WTC11 (cell line): ENCODE measurements at regions not wholly inside any gene's neighbourhood (a gene's known extent, or its start where the extent isn't known, plus 50 kb on each side); places are given as distances from the start of the nearest gene placed in this dataset.

Experiments
- ATF2 ChIP-seq: sonication (generic); formaldehyde crosslinking; IDR thresholded peaks from 2 replicates; pipeline ENCODE4 v1.8.1; 2022; ENCODE audit warnings: low read depth, missing genetic modification reagents, borderline replicate concordance
- ESRRA ChIP-seq: sonication (generic); formaldehyde crosslinking; IDR thresholded peaks from 2 replicates; pipeline ENCODE4 v1.8.1; 2022; ENCODE audit warnings: mild to moderate bottlenecking, missing genetic modification reagents, borderline replicate concordance
- NR2C2 ChIP-seq: sonication (generic); formaldehyde crosslinking; IDR thresholded peaks from 2 replicates; pipeline ENCODE4 v1.8.0; 2022; ENCODE audit warnings: mild to moderate bottlenecking, missing genetic modification reagents
- SMAD4 ChIP-seq: sonication (generic); formaldehyde crosslinking; IDR thresholded peaks from 2 replicates; pipeline ENCODE4 v1.8.0; 2022; ENCODE audit warnings: mild to moderate bottlenecking, missing genetic modification reagents
- ZBTB43 ChIP-seq: sonication (generic); formaldehyde crosslinking; IDR thresholded peaks from 2 replicates; pipeline ENCODE4 v1.8.1; 2023; ENCODE audit warnings: mild to moderate bottlenecking, missing genetic modification reagents
- ZNF425 ChIP-seq: fragments of 250-450 bp; sonication (Bioruptor Pico); conservative IDR thresholded peaks from 2 replicates; pipeline ENCODE4 v1.9.0; 2021; ENCODE audit warnings: mild to moderate bottlenecking
- ZSCAN18 ChIP-seq: fragments of 250-450 bp; sonication (Bioruptor Pico); IDR thresholded peaks from 2 replicates; pipeline ENCODE4 v2.1.2; 2022; ENCODE audit warnings: mild to moderate bottlenecking, moderate library complexity
- TF ChIP-seq, protein P1 (sequence below): fragments of 200-600 bp; IDR thresholded peaks from 2 replicates; pipeline ENCODE4 v1.8.0; 2022; ENCODE audit warnings: antibody characterized with exemption
- TF ChIP-seq, protein P2 (sequence below): sonication (generic); formaldehyde crosslinking; IDR thresholded peaks from 2 replicates; pipeline ENCODE4 v1.8.1; 2022; ENCODE audit warnings: low read depth, mild to moderate bottlenecking, moderate library complexity, missing genetic modification reagents, borderline replicate concordance
- TF ChIP-seq, protein P3 (sequence below): sonication (generic); formaldehyde crosslinking; IDR thresholded peaks from 2 replicates; pipeline ENCODE4 v1.8.0; 2022; ENCODE audit warnings: missing genetic modification reagents

GRCh38 chr1:29679316-29679715 lies 443.0 kb downstream of the PTPRU start:
- TF ChIP-seq, protein P1, sequence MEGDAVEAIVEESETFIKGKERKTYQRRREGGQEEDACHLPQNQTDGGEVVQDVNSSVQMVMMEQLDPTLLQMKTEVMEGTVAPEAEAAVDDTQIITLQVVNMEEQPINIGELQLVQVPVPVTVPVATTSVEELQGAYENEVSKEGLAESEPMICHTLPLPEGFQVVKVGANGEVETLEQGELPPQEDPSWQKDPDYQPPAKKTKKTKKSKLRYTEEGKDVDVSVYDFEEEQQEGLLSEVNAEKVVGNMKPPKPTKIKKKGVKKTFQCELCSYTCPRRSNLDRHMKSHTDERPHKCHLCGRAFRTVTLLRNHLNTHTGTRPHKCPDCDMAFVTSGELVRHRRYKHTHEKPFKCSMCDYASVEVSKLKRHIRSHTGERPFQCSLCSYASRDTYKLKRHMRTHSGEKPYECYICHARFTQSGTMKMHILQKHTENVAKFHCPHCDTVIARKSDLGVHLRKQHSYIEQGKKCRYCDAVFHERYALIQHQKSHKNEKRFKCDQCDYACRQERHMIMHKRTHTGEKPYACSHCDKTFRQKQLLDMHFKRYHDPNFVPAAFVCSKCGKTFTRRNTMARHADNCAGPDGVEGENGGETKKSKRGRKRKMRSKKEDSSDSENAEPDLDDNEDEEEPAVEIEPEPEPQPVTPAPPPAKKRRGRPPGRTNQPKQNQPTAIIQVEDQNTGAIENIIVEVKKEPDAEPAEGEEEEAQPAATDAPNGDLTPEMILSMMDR = no peak
- TF ChIP-seq, protein P2, sequence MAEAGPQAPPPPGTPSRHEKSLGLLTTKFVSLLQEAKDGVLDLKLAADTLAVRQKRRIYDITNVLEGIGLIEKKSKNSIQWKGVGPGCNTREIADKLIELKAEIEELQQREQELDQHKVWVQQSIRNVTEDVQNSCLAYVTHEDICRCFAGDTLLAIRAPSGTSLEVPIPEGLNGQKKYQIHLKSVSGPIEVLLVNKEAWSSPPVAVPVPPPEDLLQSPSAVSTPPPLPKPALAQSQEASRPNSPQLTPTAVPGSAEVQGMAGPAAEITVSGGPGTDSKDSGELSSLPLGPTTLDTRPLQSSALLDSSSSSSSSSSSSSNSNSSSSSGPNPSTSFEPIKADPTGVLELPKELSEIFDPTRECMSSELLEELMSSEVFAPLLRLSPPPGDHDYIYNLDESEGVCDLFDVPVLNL = no peak
- TF ChIP-seq ZSCAN18 (CRISPR knock-in tag) = no peak
- TF ChIP-seq SMAD4 (CRISPR knock-in tag) = no peak
- TF ChIP-seq, protein P3, sequence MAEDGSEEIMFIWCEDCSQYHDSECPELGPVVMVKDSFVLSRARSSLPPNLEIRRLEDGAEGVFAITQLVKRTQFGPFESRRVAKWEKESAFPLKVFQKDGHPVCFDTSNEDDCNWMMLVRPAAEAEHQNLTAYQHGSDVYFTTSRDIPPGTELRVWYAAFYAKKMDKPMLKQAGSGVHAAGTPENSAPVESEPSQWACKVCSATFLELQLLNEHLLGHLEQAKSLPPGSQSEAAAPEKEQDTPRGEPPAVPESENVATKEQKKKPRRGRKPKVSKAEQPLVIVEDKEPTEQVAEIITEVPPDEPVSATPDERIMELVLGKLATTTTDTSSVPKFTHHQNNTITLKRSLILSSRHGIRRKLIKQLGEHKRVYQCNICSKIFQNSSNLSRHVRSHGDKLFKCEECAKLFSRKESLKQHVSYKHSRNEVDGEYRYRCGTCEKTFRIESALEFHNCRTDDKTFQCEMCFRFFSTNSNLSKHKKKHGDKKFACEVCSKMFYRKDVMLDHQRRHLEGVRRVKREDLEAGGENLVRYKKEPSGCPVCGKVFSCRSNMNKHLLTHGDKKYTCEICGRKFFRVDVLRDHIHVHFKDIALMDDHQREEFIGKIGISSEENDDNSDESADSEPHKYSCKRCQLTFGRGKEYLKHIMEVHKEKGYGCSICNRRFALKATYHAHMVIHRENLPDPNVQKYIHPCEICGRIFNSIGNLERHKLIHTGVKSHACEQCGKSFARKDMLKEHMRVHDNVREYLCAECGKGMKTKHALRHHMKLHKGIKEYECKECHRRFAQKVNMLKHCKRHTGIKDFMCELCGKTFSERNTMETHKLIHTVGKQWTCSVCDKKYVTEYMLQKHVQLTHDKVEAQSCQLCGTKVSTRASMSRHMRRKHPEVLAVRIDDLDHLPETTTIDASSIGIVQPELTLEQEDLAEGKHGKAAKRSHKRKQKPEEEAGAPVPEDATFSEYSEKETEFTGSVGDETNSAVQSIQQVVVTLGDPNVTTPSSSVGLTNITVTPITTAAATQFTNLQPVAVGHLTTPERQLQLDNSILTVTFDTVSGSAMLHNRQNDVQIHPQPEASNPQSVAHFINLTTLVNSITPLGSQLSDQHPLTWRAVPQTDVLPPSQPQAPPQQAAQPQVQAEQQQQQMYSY (CRISPR knock-in tag) = no peak
- no peak for TF ChIP-seq ESRRA (CRISPR knock-in tag)
- TF ChIP-seq ZBTB43 (CRISPR knock-in tag) = no peak
- TF ChIP-seq ATF2 (CRISPR knock-in tag) = no peak
- no peak for TF ChIP-seq NR2C2 (CRISPR knock-in tag)
- TF ChIP-seq ZNF425 (CRISPR knock-in tag) = no peak
